Motor neuron (in vitro differentiated cells): ENCODE measurements at regions not wholly inside any gene's neighbourhood (a gene's known extent, or its start where the extent isn't known, plus 50 kb on each side); places are given as distances from the start of the nearest gene placed in this dataset.

Experiments used
- ATAC-seq, 8 experiments: fragments of 200-7000 bp; cut with Tn5 transposase; replicated peaks in 6 of 8; 2 replicates each; pipeline ENCODE4 v1.8.0; 2021; ENCODE audit warnings: mild to moderate bottlenecking in 8 of 8, moderate library complexity in 8 of 8
- H3K27ac ChIP-seq, 2 donors: fragments of 250-450 bp; sonication (Bioruptor Pico); 2 replicates each; pipeline ENCODE4 v1.9.0; 2021; ENCODE audit warnings: antibody characterized with exemption in 2 of 2, mild to moderate bottlenecking in 2 of 2, moderate library complexity in 1 of 2
- H3K4me1 ChIP-seq, 2 donors: fragments of 250-450 bp; sonication (Bioruptor Pico); replicated peaks in 1 of 2; 2 replicates each; pipeline ENCODE4 v1.6.1; 2021; ENCODE audit warnings: antibody characterized with exemption in 2 of 2, mild to moderate bottlenecking in 2 of 2, moderate library complexity in 1 of 2
- H3K4me3 ChIP-seq, 5 donors: fragments of 250-450 bp; sonication (Bioruptor Pico); 2 replicates each; pipeline ENCODE4 v1.9.0; 2021; ENCODE audit warnings: antibody characterized with exemption in 5 of 5, mild to moderate bottlenecking in 5 of 5, moderate library complexity in 4 of 5
- WGBS, 10 experiments: fragments of 450-650 bp; shearing (Covaris generic); methylation state at CpG; one replicate each; pipeline ENCODE4 v1.0.0; 2022; 5-methylcytosine and 5-hydroxymethylcytosine counted together
- in situ Hi-C, 9 experiments: fragments of 400-800 bp; cut with MboI; loops; one replicate each; pipeline ENCODE4 v1.15.0; 2021; ENCODE audit warnings: low sequenced_read_pairs in 9 of 9, low pct_unique_long_range_greater_than_20kb in 2 of 9; ENCODE audit not compliant: unreplicated experiment in 9 of 9

DNA sequence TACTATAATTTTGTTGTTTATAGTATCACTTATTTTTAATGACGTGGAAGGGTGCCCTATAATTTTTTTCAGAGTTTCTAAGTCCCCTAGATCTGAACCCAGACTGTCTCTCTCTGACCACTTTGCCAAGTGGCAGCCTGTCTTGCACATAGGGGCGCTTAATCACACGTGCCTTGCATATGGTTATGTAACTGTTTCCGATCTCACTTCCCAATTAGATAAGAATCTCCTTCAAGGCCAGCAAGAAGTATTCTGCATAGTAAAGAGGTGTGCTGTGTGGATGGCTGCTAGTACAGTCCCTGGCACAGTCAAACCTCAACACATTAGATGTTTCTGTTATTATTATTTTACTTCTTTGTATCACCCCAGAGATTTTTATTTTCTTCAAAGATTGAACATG lies 197.8 kb upstream of the SIX2 start:
- Histone ChIP-seq H3K4me3 (no peak overlapping the region), H3K27ac (no peak overlapping the region), H3K4me1 (no peaks in the 10 kb centered on the region)
- in situ Hi-C loops = no loop called here
- WGBS, 10 experiments = 6 to 100% (median 59%) methylated on average over 1 to 4 of the region's 4 CpGs; no CpG with 5 or more reads in 2 of the 10 experiments
- no peak for ATAC-seq

DNA sequence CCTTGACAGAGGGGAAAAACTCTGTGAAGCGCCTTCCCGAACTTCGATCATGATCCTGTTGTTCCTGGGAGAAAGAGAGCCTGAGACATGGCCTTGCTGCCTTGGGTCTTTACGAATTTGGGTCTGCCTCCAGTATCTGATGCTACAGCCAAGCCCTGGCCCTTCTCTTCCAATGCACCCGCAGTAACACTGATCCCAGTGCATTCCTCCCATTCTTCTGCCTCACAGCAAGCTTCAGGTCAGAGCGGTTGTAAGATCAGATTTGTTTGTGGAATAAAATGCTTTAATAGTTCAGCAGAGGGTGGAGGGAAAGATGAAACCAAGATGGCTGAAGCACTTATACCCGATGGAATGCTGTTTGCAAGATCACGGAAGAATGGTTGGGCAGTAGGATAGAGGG lies 196.7 kb upstream of the SIX2 start:
- WGBS, 10 experiments = 0 to 100% (median 85%) methylated on average over 1 to 7 of the region's 8 CpGs; no CpG with 5 or more reads in 1 of the 10 experiments
- ATAC-seq = no peak
- in situ Hi-C loops = no loop called here
- Histone ChIP-seq H3K27ac (no peak overlapping the region), H3K4me3 (no peak overlapping the region), H3K4me1 (no peaks in the 10 kb centered on the region)

DNA sequence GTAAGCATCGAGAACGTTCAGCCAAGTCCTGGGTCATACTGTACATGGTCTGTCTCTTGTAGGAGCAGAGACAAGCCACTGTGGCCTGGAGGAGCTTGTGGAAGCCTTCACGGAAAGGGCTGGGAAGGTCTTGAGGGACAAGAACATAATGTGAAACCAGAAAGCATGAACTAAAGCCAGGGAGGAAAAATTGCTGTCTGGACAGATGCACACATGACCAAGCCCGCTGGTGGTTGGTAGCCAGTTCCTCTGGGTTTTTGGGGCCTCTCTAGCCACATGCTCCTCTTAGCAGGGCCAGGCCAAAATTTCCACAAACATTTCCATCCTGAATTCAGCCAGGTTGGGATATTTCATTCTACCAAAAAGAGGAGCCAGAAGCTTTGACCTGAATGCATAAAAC lies 196.2 kb upstream of the SIX2 start:
- in situ Hi-C loops = no loop called here
- no peak overlapping the region for H3K4me3 ChIP-seq
- no peak overlapping the region for H3K27ac ChIP-seq
- H3K4me1 ChIP-seq = no peaks in the 10 kb centered on the region
- no peak for ATAC-seq
- WGBS, 10 experiments = 60 to 100% (median 93%) methylated on average over 1 to 4 of the region's 4 CpGs; no CpG with 5 or more reads in 4 of the 10 experiments

DNA sequence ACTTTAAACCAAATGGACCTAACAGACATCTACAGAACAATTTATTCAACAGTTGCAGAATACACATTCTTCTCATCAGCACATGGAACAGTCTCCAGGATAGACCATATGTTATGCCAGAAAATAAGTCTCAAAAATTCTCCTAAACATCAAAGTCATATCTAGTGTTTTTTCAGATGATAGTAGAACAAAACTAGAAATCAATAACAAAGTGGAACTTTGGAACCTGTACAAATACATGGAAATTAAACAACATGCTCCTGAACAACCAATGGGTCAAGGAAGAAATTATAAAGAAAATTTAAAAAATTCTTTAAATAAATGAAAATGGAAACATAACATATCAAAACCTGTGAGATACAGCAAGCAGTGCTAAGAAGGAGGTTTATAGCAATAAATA lies 194.1 kb upstream of the SIX2 start:
- in situ Hi-C loops = no loop called here
- ATAC-seq = no peak
- Histone ChIP-seq H3K27ac (no peak overlapping the region), H3K4me1 (no peaks in the 10 kb centered on the region), H3K4me3 (no peak overlapping the region)

DNA sequence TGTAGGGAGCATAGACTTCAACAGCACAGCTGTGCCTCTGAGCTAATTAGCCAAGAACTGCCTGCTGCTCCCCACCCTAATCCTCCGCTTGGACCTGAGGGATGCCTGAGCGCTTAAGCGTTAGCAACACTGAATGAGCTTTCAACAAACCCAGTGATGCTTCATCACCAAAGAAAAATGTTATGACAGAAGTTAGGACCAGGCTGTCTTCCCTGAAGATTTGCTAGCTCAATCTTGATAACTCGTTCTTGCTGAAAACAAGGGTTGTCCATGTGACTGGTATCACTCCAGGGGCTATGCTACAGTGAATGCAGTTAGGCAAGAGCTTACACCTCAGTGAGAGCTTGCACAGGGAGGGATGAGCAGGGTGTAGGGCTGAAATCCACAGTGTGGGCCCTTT lies 190.7 kb upstream of the SIX2 start:
- no peak overlapping the region for H3K4me3 ChIP-seq
- 14 to 100% (median 64%) methylated on average over 1 to 4 of the region's 4 CpGs; no CpG with 5 or more reads in 2 of the 10 experiments for WGBS, 10 experiments
- H3K27ac ChIP-seq = no peak overlapping the region
- in situ Hi-C loops = no loop called here
- ATAC-seq = peak in 2 of 8 experiments; percentile 80 to 97
- no peaks in the 10 kb centered on the region for H3K4me1 ChIP-seq

DNA sequence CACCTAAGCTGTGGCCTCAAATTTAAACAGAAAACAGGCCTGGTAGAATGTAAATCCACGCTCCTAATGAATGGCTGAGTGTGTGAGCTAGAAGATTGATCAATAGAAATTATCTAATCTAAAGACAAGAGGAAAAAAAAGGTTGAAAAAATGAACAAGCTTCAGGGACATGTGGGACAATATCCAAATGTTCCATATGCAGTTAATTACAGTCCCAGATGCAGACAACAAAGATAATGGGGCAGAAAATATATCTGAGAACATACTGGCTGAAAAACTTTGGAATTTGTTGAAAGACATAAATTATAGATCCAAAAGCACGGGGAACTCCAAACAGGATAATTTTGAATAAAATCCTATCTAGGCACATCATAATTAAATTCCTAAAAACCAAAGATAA lies 186.7 kb upstream of the SIX2 start:
- in situ Hi-C loops = no loop called here
- Histone ChIP-seq H3K4me3 (no peak overlapping the region), H3K27ac (no peak overlapping the region), H3K4me1 (no peaks in the 10 kb centered on the region)
- no peak for ATAC-seq
- 22 to 84% (median 67%) methylated on average over 2 of the region's 2 CpGs; no CpG with 5 or more reads in 1 of the 10 experiments for WGBS, 10 experiments

DNA sequence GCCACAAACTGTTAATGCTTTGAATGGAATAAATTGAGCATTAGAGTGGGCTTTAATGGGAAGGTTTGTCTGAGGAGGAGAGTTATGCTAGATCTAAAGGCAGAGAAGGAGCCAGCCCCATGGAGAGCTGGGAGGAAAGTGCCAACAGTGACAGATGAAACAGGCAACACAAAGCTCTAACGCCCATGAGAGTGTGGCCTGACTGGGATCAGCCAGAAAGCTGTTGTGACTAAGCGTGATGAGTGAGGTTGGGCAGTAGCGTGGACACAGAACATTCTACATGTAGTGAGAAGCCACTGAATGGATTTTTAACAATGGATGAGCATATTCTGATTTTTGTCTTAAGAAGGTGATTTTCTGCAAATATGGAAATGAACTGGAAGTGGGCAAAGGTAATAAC lies 185.3 kb upstream of the SIX2 start:
- Histone ChIP-seq H3K27ac (no peak overlapping the region), H3K4me3 (no peak overlapping the region), H3K4me1 (no peaks in the 10 kb centered on the region)
- in situ Hi-C loops = no loop called here
- peak in 1 of 8 experiments; percentile 51 for ATAC-seq
- WGBS, 10 experiments = 0 to 79% (median 44%) methylated on average over 1 to 3 of the region's 3 CpGs; no CpG with 5 or more reads in 2 of the 10 experiments

DNA sequence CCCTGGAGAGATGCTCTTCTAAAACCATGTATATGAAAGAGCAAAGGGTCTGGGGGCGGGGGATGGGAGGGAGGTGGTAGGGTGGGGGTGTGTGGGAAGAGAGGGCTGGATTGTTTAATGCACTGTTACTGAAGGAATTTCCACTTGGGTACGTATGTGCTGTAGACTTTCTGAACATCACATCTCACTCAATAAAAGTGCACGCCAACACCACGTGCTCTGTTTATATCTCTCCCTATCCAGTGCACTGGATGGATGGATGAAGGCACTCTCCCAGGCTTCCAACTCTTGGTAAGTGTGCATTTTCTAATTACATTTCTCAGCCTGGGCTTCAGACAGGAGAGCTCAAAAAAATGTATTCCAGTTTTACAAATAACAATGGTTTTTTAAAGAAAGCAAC lies 184.3 kb upstream of the SIX2 start:
- H3K4me3 ChIP-seq = no peak overlapping the region
- no peaks in the 10 kb centered on the region for H3K4me1 ChIP-seq
- WGBS, 10 experiments = 86 to 100% (median 95%) methylated on average over 2 to 3 of the region's 4 CpGs; no CpG with 5 or more reads in 6 of the 10 experiments
- no peak overlapping the region for H3K27ac ChIP-seq
- ATAC-seq = no peak
- in situ Hi-C loops = no loop called here

DNA sequence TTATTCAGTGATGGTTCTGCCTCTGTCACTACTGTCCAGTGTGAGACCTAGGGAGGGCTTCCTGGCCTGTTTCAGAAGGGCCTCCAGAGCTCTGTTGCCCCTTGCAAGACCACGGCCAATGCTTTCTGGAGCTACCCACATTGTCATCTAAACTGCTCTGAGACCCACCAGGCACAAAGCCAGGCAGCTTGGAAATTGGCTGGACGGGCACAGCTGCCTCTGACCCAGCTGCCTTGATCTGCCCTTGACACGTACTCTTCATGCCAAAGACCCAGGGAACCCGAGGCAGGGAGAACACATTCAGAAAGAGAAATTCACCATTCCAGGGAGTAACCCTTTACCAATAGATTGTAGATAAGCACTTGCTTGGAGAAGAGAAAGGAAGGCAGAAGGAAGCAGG lies 183.7 kb upstream of the SIX2 start:
- Histone ChIP-seq H3K4me3 (no peak overlapping the region), H3K27ac (no peak overlapping the region), H3K4me1 (no peaks in the 10 kb centered on the region)
- ATAC-seq = no peak
- 40 to 82% (median 67%) methylated on average over 1 to 4 of the region's 4 CpGs; no CpG with 5 or more reads in 7 of the 10 experiments for WGBS, 10 experiments
- in situ Hi-C loops = no loop called here

DNA sequence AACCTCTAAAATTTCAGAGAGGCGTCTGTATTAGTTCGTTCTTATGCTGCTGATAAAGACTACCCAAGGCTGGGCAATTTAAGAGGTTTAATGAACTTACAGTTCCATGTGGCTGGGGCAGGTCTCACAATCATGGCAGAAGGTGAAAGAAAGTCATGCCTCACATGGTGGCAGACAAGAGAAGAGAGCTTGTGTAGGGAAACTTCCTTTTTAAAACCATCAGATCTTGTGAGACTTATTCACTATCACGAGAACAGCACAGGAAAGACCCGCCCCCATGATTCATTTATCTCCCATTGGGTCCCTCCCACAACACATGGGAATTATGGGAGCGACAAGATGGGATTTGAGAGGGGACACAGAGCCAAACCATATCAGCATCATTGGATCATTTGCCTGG lies 183.2 kb upstream of the SIX2 start:
- no peak for ATAC-seq
- in situ Hi-C loops = no loop called here
- no peaks in the 10 kb centered on the region for H3K4me1 ChIP-seq
- H3K4me3 ChIP-seq = no peak overlapping the region
- no peak overlapping the region for H3K27ac ChIP-seq
- WGBS, 10 experiments = 42 to 100% (median 57%) methylated on average over 1 to 4 of the region's 5 CpGs; no CpG with 5 or more reads in 4 of the 10 experiments

DNA sequence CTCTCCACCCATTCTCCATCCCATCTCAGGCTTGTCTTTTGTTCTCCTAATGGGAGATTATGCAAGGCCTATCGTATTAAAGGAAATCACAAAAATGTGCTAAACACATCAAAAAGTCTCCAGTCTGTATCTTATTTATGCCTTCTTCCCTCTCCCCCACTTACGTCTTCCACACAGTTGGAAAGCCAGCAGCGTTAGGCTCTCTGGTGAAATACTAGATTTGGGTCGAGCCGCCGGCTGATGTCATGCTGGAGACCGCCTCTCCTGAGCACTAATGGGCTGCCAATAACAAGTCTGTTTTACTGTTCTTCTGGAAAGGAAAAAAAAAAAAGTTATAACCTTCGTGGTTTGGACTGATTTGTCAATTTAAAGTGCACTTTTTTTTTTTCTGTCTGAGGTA lies 182.7 kb upstream of the SIX2 start:
- Histone ChIP-seq H3K4me1 (no peaks in the 10 kb centered on the region), H3K27ac (no peak overlapping the region), H3K4me3 (no peak overlapping the region)
- in situ Hi-C loops = no loop called here
- ATAC-seq = peak in 1 of 8 experiments; percentile 17
- 28 to 95% (median 71%) methylated on average over 1 to 8 of the region's 8 CpGs; no CpG with 5 or more reads in 1 of the 10 experiments for WGBS, 10 experiments

DNA sequence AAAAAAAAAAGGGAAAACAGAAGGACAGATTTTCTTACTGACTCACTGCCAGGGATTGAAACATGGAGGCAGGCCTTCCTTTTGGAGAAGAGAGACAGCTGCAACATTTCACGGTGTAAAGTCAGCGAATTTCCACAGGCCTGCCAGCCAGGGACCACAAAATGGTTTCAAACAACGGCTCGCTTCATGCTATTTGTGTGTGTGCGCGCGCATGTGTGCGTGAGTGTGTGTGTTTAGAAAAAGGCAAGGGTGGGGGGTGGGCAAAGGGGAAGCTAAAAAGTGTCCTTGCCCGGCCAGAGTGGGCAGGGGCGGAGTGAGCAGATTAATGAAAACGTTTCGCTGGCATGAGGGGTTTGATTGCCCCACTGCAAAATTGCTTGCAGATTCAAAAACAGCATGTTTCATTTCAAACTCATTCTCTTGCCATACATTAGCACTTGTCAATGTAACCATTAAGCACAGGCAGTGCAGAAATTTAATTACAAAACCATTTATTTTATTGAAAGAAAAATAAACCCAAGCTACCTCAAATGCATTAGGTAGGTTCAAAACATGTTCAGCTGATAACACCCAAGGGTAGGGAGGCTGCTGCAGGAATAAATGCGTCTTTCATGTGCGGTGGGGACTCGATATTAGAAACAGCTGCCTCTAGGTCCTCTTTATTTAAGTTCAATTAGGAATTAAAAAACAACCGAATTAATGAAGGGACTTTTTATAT lies 182.1 kb upstream of the SIX2 start:
- WGBS, 10 experiments = 39 to 94% (median 80%) methylated on average over 1 to 8 of the region's 16 CpGs; no CpG with 5 or more reads in 1 of the 10 experiments
- Histone ChIP-seq H3K4me1 (no peaks in the 10 kb centered on the region), H3K27ac (no peak overlapping the region), H3K4me3 (no peak overlapping the region)
- in situ Hi-C loops = no loop called here
- no peak for ATAC-seq

DNA sequence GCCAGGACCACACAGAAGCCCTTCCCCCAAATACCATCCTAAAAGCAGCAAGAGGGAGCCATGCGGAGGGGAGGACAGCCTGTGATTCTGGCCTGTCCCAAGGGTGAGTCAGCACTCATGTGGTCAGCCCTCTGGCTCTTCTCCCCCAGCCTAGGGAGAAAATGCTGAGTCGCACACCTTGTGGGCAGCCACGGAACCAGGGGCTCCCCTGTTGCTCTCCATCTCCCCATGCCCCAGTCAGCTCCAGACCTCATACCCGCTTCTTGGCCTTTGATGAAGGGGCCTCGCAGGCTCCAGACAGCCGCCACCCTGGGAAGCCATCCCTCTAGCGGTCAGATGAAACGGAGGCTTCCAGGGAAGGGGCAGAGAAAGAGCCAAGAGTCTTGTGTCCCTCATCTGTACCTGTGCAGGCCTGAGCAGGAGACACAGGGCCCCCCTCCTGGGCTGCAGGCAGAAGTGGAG lies 181.3 kb upstream of the SIX2 start:
- H3K4me3 ChIP-seq = no peak overlapping the region
- H3K4me1 ChIP-seq = no peaks in the 10 kb centered on the region
- peak in 2 of 8 experiments; percentile 56 to 74 for ATAC-seq
- no peak overlapping the region for H3K27ac ChIP-seq
- 43 to 100% methylated on average over 1 of the region's 8 CpGs; no CpG with 5 or more reads in 8 of the 10 experiments for WGBS, 10 experiments
- in situ Hi-C loops = no loop called here

DNA sequence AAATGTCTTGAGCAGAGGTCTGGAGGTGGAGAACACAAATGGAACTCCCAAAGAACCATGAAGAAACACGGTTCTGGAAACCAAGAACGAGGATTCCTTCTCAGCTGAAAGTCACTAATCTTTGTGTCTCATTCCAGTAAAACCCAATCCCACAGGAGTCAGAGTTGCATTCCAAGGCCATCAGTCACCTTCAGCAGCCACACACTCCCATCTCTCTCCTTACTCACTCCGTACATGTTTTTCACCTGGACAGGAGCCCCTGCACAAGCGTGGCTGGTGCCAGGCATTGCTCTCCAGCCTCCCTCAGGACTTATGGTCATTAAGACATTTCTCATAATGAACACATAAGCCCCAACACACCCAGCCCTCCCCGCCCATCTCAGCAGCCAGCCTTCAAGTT lies 175.4 kb upstream of the SIX2 start:
- Histone ChIP-seq H3K4me1 (no peaks in the 10 kb centered on the region), H3K4me3 (no peak overlapping the region), H3K27ac (no peak overlapping the region)
- 17 to 95% (median 85%) methylated on average over 1 to 3 of the region's 5 CpGs; no CpG with 5 or more reads in 4 of the 10 experiments for WGBS, 10 experiments
- in situ Hi-C loops = no loop called here
- peak in 2 of 8 experiments; percentile 26 to 42 for ATAC-seq
